ENCODE measurements at regions not wholly inside any gene's neighbourhood (a gene's known extent, or its start where the extent isn't known, plus 50 kb on each side); places are given as distances from the start of the nearest gene placed in this dataset.

GRCh38 chr3:117036259-117036799 lies 326.8 kb downstream of the TUSC7 start:
- whole genome bisulfite sequencing, 2 experiments (ENCODE audit: extremely low coverage in 1 of 2, insufficient coverage in 1 of 2, insufficient read length in 1 of 2, insufficient replicate concordance in 2 of 2, low coverage in 1 of 2, low lambda C conversion rate in 2 of 2, missing lambda C conversion rate in 1 of 2), result 87% methylated on average over 4 of the region's 4 CpGs; no CpG with 5 or more reads in 1 of the 2 experiments
- ChIA-PET CTCF (ENCODE audit: partially characterized antibody) (interaction anchor here (2.5 kb wide), 1 partner anchor 9 kb away, joined by 6 read pairs; no protein-coding TSS in a partner anchor), POLR2A (ENCODE audit: partially characterized antibody) (no interaction called here)
- no peak overlapping the region for H3K4me2 ChIP-seq (ENCODE audit: insufficient read depth in 1 of 2, low read depth in 2 of 2, low read length in 2 of 2)
- H2AFZ ChIP-seq (ENCODE audit: low read length), result no peak overlapping the region
- H3K36me3 ChIP-seq (ENCODE audit: control insufficient read depth in 2 of 4, insufficient read depth in 4 of 4, low read length in 3 of 4), result no peaks in the 10 kb centered on the region
- no peak overlapping the region for H3K9ac ChIP-seq (replicated peaks in 1 of 4; ENCODE audit: extremely low read depth in 1 of 4, low read depth in 3 of 4, low read length in 3 of 4)
- H4K8ac ChIP-seq (ENCODE audit: extremely low read depth, insufficient read depth, low read length), result no peak overlapping the region
- H3K79me2 ChIP-seq (ENCODE audit: control insufficient read depth in 1 of 2, insufficient read depth in 2 of 2, low read length in 2 of 2), result no peaks in the 10 kb centered on the region
- FAIRE-seq, result no peak
- H3K27ac ChIP-seq (ENCODE audit: low read depth, low read length), result no peak overlapping the region
- no peak overlapping the region for H3K4ac ChIP-seq (replicated peaks; ENCODE audit: insufficient read length, low read depth, low read length)
- no peak for DNase-seq (ENCODE audit: low read depth in 1 of 2, low spot score in 2 of 2)
- H4K5ac ChIP-seq (ENCODE audit: insufficient read length, low read depth, low read length), result no peak overlapping the region
- no peak overlapping the region for H3K14ac ChIP-seq (ENCODE audit: insufficient read length)
- H2BK20ac ChIP-seq (ENCODE audit: low read length), result no peak overlapping the region
- H3K23me2 ChIP-seq (ENCODE audit: low read depth, low read length), result no peaks in the 10 kb centered on the region; the same call in 1 of the 2 replicates
- H3K79me1 ChIP-seq (ENCODE audit: low read depth, low read length), result no peaks in the 10 kb centered on the region
- H2AK5ac ChIP-seq (ENCODE audit: low read depth, low read length), result no peak overlapping the region
- H3K56ac ChIP-seq (replicated peaks; ENCODE audit: insufficient read length, low read depth, low read length), result no peak overlapping the region
- no peak overlapping the region for H3K23ac ChIP-seq (ENCODE audit: insufficient read length)
- H3K27me3 ChIP-seq (replicated peaks in 1 of 4; ENCODE audit: control insufficient read depth in 3 of 4, extremely low read depth in 1 of 4, insufficient read depth in 3 of 4, low read length in 3 of 4), result no peaks in the 10 kb centered on the region
- H3K4me1 ChIP-seq (replicated peaks in 1 of 4; ENCODE audit: control insufficient read depth in 3 of 4, insufficient read depth in 4 of 4, low read length in 3 of 4), result peaks cover 0 to 3% (median 0%) of the 10 kb centered on the region in 4 experiments; a peak in 2 of 7 replicates
- H4K91ac ChIP-seq (replicated peaks; ENCODE audit: insufficient read length, low read length), result no peak overlapping the region
- no peak overlapping the region for H2BK12ac ChIP-seq (ENCODE audit: low read depth, low read length)
- H2BK15ac ChIP-seq (ENCODE audit: low read length), result no peak overlapping the region
- no peak overlapping the region for H3K4me3 ChIP-seq (ENCODE audit: extremely low read depth in 1 of 4, insufficient read depth in 2 of 4, low read depth in 3 of 4, low read length in 4 of 4)
- no peaks in the 10 kb centered on the region for H4K20me1 ChIP-seq (replicated peaks in 1 of 2; ENCODE audit: control insufficient read depth in 1 of 2, insufficient read depth in 2 of 2, low read length in 2 of 2)
- H3K9me3 ChIP-seq (ENCODE audit: insufficient read depth in 2 of 2, low read depth in 1 of 2, low read length in 1 of 2), result no peaks in the 10 kb centered on the region
- H3K18ac ChIP-seq (ENCODE audit: extremely low read depth, low read length), result no peak overlapping the region
- H2BK5ac ChIP-seq (ENCODE audit: low read depth, low read length), result no peak overlapping the region
- H2BK120ac ChIP-seq (replicated peaks; ENCODE audit: low read depth, low read length), result no peak overlapping the region
- TF ChIP-seq POLR2A (IDR thresholded peaks at IDR 0.05; ENCODE audit: control extremely low read depth in 1 of 2, low read depth in 2 of 2, low read length in 2 of 2) (no peak), RNF2 (IDR thresholded peaks at IDR 0.05; ENCODE audit: borderline replicate concordance, low read depth, low read length, missing control alignments, poor library complexity, severe bottlenecking) (no peak), YY1 (IDR thresholded peaks at IDR 0.05; ENCODE audit: low read depth, low read length) (no peak), SRF (IDR thresholded peaks at IDR 0.05; ENCODE audit: low read depth, low read length) (no peak), JUND (IDR thresholded peaks at IDR 0.05; ENCODE audit: low read length) (no peak), SIX5 (IDR thresholded peaks at IDR 0.05; ENCODE audit: low read depth, low read length) (no peak), HDAC2 (IDR thresholded peaks at IDR 0.05; ENCODE audit: borderline replicate concordance in 1 of 2, low read depth in 2 of 2, low read length in 2 of 2) (no peak), TBP (IDR thresholded peaks at IDR 0.05; ENCODE audit: low read depth, low read length) (no peak), SIN3A (conservative IDR thresholded peaks at IDR 0.05 in 1 of 2, IDR thresholded peaks at IDR 0.05 in 1 of 2; ENCODE audit: low read depth in 1 of 2, low read length in 2 of 2) (no peak), BCL11A (IDR thresholded peaks at IDR 0.05; ENCODE audit: low read depth in 2 of 2, low read length in 2 of 2) (no peak)
- TF ChIP-seq, protein P1, sequence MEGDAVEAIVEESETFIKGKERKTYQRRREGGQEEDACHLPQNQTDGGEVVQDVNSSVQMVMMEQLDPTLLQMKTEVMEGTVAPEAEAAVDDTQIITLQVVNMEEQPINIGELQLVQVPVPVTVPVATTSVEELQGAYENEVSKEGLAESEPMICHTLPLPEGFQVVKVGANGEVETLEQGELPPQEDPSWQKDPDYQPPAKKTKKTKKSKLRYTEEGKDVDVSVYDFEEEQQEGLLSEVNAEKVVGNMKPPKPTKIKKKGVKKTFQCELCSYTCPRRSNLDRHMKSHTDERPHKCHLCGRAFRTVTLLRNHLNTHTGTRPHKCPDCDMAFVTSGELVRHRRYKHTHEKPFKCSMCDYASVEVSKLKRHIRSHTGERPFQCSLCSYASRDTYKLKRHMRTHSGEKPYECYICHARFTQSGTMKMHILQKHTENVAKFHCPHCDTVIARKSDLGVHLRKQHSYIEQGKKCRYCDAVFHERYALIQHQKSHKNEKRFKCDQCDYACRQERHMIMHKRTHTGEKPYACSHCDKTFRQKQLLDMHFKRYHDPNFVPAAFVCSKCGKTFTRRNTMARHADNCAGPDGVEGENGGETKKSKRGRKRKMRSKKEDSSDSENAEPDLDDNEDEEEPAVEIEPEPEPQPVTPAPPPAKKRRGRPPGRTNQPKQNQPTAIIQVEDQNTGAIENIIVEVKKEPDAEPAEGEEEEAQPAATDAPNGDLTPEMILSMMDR (IDR thresholded peaks at IDR 0.05; ENCODE audit: control extremely low read depth in 1 of 3, insufficient read depth in 1 of 3, low read depth in 1 of 3, low read length in 3 of 3), result no peak
